Type B pancreatic cell (in vitro differentiated cells): ENCODE measurements at regions not wholly inside any gene's neighbourhood (a gene's known extent, or its start where the extent isn't known, plus 50 kb on each side); places are given as distances from the start of the nearest gene placed in this dataset.

Source experiments
- DNase-seq: peaks from one replicate; pipeline ENCODE4 v3.0.0; 2021; ENCODE audit warnings: mixed read lengths; ENCODE audit not compliant: unreplicated experiment; ENCODE audit errors: extremely low spot score
- H3K27ac Mint-ChIP-seq: 2 replicates; pipeline ENCODE4 v1.8.0; 2021; ENCODE audit warnings: mild to moderate bottlenecking, mixed read lengths
- H3K27me3 Mint-ChIP-seq: 2 replicates; pipeline ENCODE4 v1.8.0; 2021; ENCODE audit warnings: mixed read lengths
- H3K36me3 Mint-ChIP-seq: 2 replicates; pipeline ENCODE4 v1.8.0; 2021; ENCODE audit warnings: mixed read lengths
- H3K4me1 Mint-ChIP-seq: one replicate; pipeline ENCODE4 v1.8.0; 2021; ENCODE audit warnings: mixed read lengths; ENCODE audit not compliant: unreplicated experiment
- H3K4me3 Mint-ChIP-seq: 2 replicates; pipeline ENCODE4 v1.8.0; 2021; ENCODE audit warnings: mild to moderate bottlenecking, mixed read lengths
- H3K9me3 Mint-ChIP-seq: 2 replicates; pipeline ENCODE4 v1.8.0; 2021; ENCODE audit warnings: mixed read lengths
- CTCF ChIP-seq: fragments of 200-600 bp; sonication (generic); conservative IDR thresholded peaks from 2 replicates; pipeline ENCODE4 v1.5.0; 2021; ENCODE audit warnings: antibody characterized with exemption, mild to moderate bottlenecking

GRCh38 chr3:147945968-147946519, 536.9 kb downstream of the ZIC1 start:
- no peaks in the 10 kb centered on the region for H3K27me3 Mint-ChIP-seq
- no peak for DNase-seq
- H3K4me1 Mint-ChIP-seq = peaks cover 21% of the 10 kb centered on the region
- no peaks in the 10 kb centered on the region for H3K36me3 Mint-ChIP-seq
- H3K27ac Mint-ChIP-seq = no peak overlapping the region
- peak; percentile 72 for TF ChIP-seq CTCF
- H3K9me3 Mint-ChIP-seq = no peaks in the 10 kb centered on the region
- peak overlapping the region; percentile 56 for H3K4me3 Mint-ChIP-seq

GRCh38 chr3:147956615-147957014, 547.5 kb downstream of the ZIC1 start:
- H3K9me3 Mint-ChIP-seq = no peaks in the 10 kb centered on the region
- no peak overlapping the region for H3K27ac Mint-ChIP-seq
- no peak overlapping the region for H3K4me3 Mint-ChIP-seq
- no peak for TF ChIP-seq CTCF
- peaks cover 7% of the 10 kb centered on the region for H3K4me1 Mint-ChIP-seq
- DNase-seq = no peak
- H3K36me3 Mint-ChIP-seq = peaks cover 3% of the 10 kb centered on the region
- H3K27me3 Mint-ChIP-seq = no peaks in the 10 kb centered on the region

DNA sequence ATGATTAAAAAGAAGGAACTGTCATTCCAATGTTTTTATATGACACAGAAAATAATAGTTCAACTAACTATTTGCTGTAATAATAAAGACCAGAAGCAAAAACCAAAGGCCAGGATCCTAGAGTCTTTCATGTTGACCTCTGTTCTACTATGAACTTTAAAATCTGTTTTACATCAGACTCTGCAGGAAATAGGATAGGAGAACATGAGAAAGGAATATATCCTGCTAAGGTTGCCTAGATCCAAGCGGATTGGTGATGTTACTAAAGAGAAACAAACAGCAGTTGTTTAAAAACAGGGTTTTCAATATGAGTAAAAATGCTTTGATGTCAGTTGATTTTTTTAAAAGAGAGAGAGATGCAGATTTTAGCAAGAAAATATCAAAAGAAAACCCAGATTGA, 549.6 kb downstream of the ZIC1 start:
- peaks cover 16% of the 10 kb centered on the region for H3K4me1 Mint-ChIP-seq
- H3K27me3 Mint-ChIP-seq = no peaks in the 10 kb centered on the region
- TF ChIP-seq CTCF = no peak
- H3K27ac Mint-ChIP-seq = no peak overlapping the region
- no peaks in the 10 kb centered on the region for H3K9me3 Mint-ChIP-seq
- DNase-seq = no peak
- peak overlapping the region; percentile 4 for H3K4me3 Mint-ChIP-seq
- H3K36me3 Mint-ChIP-seq = peaks cover 3% of the 10 kb centered on the region

GRCh38 chr3:147960786-147961185, 551.6 kb downstream of the ZIC1 start:
- no peak overlapping the region for H3K27ac Mint-ChIP-seq
- H3K27me3 Mint-ChIP-seq = no peaks in the 10 kb centered on the region
- no peak overlapping the region for H3K4me3 Mint-ChIP-seq
- peaks cover 16% of the 10 kb centered on the region for H3K4me1 Mint-ChIP-seq
- no peaks in the 10 kb centered on the region for H3K9me3 Mint-ChIP-seq
- no peak for TF ChIP-seq CTCF
- DNase-seq = no peak
- H3K36me3 Mint-ChIP-seq = no peaks in the 10 kb centered on the region

DNA sequence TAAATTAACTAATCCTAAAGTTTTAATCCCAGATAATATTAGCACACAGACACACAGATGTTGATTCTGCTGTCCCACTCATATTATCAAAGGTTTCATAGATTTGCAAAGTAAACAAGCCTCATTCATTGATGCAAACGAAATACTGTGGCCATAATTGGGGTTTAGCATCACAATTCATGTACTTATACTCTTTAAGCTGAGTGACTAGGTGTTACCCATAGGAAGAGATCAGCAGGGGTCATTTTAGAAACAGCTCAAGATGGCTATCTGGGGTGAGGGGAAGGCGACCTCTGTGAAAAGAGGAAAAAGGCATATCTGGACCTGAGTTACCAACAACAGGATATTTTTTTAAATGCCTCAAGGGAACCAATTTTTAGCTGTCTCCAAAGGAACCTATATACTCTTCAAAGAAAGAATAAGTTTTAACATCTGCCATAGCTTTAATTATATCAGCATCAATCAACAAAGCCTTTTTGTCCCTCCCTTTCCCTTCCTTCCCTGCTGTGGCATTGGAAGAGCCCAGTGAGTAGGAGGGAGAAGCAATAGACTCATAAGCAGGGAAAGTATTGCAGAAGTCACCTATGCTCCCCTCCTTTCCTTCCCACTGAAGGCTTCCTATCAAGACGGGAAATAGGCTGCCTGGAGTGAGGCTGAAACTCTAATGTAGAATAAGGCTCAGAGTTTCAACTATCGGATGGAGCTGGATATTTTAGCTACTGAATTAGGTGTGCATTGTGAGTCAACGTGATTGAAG, 553.4 kb downstream of the ZIC1 start:
- TF ChIP-seq CTCF = no peak
- Mint-ChIP-seq H3K4me3 (no peak overlapping the region), H3K27ac (no peak overlapping the region), H3K4me1 (peaks cover 16% of the 10 kb centered on the region), H3K36me3 (no peaks in the 10 kb centered on the region), H3K9me3 (no peaks in the 10 kb centered on the region), H3K27me3 (no peaks in the 10 kb centered on the region)
- no peak for DNase-seq
